GM12892 (cell line): ENCODE measurements at regions not wholly inside any gene's neighbourhood (a gene's known extent, or its start where the extent isn't known, plus 50 kb on each side); places are given as distances from the start of the nearest gene placed in this dataset.

Experiments
- POLR2A ChIP-seq: IDR thresholded peaks from 2 replicates; pipeline ENCODE4 v1.6.1; 2011; ENCODE audit warnings: low read depth, low read length, control low read depth
- POLR2AphosphoS5 ChIP-seq: IDR thresholded peaks from 2 replicates; pipeline ENCODE4 v1.6.1; 2011; ENCODE audit warnings: low read depth, low read length, control low read depth

- TF ChIP-seq POLR2AphosphoS5 = no peak
- no peak for TF ChIP-seq POLR2A
Measured at GRCh38 chr1:79355090-79355489, 348.6 kb upstream of the ADGRL4 start.
